ES-I3 (cell line): ENCODE measurements at regions not wholly inside any gene's neighbourhood (a gene's known extent, or its start where the extent isn't known, plus 50 kb on each side); places are given as distances from the start of the nearest gene placed in this dataset.
A peak's percentile ranks its signal among the peaks of the same experiment; 100 is the strongest.

Source experiments
- H3K36me3 ChIP-seq: 2 replicates; pipeline ENCODE4 v1.6.1; 2013; ENCODE audit warnings: mild to moderate bottlenecking, low read length, control low read depth, moderate library complexity; ENCODE audit not compliant: insufficient read depth
- H3K4me1 ChIP-seq: 2 replicates; pipeline ENCODE4 v1.6.1; 2013; ENCODE audit warnings: mild to moderate bottlenecking, control low read depth, low read length; ENCODE audit not compliant: insufficient read depth
- H3K9ac ChIP-seq: 2 replicates; pipeline ENCODE4 v1.6.1; 2013; ENCODE audit warnings: low read depth, mild to moderate bottlenecking, low read length, moderate library complexity
- H3K9me3 ChIP-seq: 2 replicates; pipeline ENCODE4 v1.6.1; 2013; ENCODE audit warnings: mild to moderate bottlenecking, low read length, moderate library complexity; ENCODE audit not compliant: control insufficient read depth, insufficient read depth

GRCh38 chr7:25931156-25931555 is 220.8 kb upstream of the NFE2L3 start:
- no peaks in the 10 kb centered on the region; the same call in 1 of the 2 replicates for H3K9me3 ChIP-seq

GRCh38 chr7:25933921-25934320 is 218.1 kb upstream of the NFE2L3 start:
- no peaks in the 10 kb centered on the region for H3K4me1 ChIP-seq
- H3K9ac ChIP-seq: no peak overlapping the region
- no peaks in the 10 kb centered on the region for H3K36me3 ChIP-seq
- H3K9me3 ChIP-seq: no peaks in the 10 kb centered on the region; the same call in 1 of the 2 replicates

More at GRCh38 chr7:25931156-25931555, 220.8 kb upstream of the NFE2L3 start:
- Histone ChIP-seq H3K9ac (no peak overlapping the region), H3K4me1 (peaks cover 9% of the 10 kb centered on the region), H3K36me3 (no peaks in the 10 kb centered on the region)

GRCh38 chr7:25940086-25940906 is 211.7 kb upstream of the NFE2L3 start:
- no peak overlapping the region for H3K9ac ChIP-seq
- no peaks in the 10 kb centered on the region for H3K4me1 ChIP-seq
- no peaks in the 10 kb centered on the region for H3K36me3 ChIP-seq
- H3K9me3 ChIP-seq: no peaks in the 10 kb centered on the region

- no peaks in the 10 kb centered on the region for H3K36me3 ChIP-seq
- H3K9me3 ChIP-seq: no peaks in the 10 kb centered on the region
- no peak overlapping the region for H3K9ac ChIP-seq
- H3K4me1 ChIP-seq: peaks cover 5% of the 10 kb centered on the region; the same call in 1 of the 2 replicates
These were observed 207.1 kb upstream of the NFE2L3 start for GRCh38 chr7:25944777-25945515.

- Histone ChIP-seq H3K9me3 (no peaks in the 10 kb centered on the region), H3K4me1 (peaks cover 5% of the 10 kb centered on the region; the same call in 1 of the 2 replicates), H3K9ac (no peak overlapping the region), H3K36me3 (no peaks in the 10 kb centered on the region)
These were observed 206.4 kb upstream of the NFE2L3 start for GRCh38 chr7:25945608-25946007.

GRCh38 chr7:25946181-25946580 is 205.8 kb upstream of the NFE2L3 start:
- peaks cover 5% of the 10 kb centered on the region; the same call in 1 of the 2 replicates for H3K4me1 ChIP-seq
- H3K9ac ChIP-seq: no peak overlapping the region
- H3K36me3 ChIP-seq: no peaks in the 10 kb centered on the region
- no peaks in the 10 kb centered on the region for H3K9me3 ChIP-seq

GRCh38 chr7:25947669-25948516 is 204.1 kb upstream of the NFE2L3 start:
- H3K36me3 ChIP-seq: no peaks in the 10 kb centered on the region
- H3K4me1 ChIP-seq: peaks cover 5% of the 10 kb centered on the region; the same call in 1 of the 2 replicates
- H3K9ac ChIP-seq: no peak overlapping the region
- H3K9me3 ChIP-seq: no peaks in the 10 kb centered on the region

- peaks cover 5% of the 10 kb centered on the region; the same call in 1 of the 2 replicates for H3K4me1 ChIP-seq
- no peaks in the 10 kb centered on the region for H3K36me3 ChIP-seq
- peak overlapping the region; percentile 73 for H3K9ac ChIP-seq
- H3K9me3 ChIP-seq: peaks cover 9% of the 10 kb centered on the region; the same call in 1 of the 2 replicates
These were observed 202.1 kb upstream of the NFE2L3 start for GRCh38 chr7:25949736-25950487.

GRCh38 chr7:25950488-25951413 is 201.2 kb upstream of the NFE2L3 start:
- peaks cover 9% of the 10 kb centered on the region; the same call in 1 of the 2 replicates for H3K9me3 ChIP-seq
- H3K9ac ChIP-seq: peak overlapping the region; percentile 73
- H3K36me3 ChIP-seq: no peaks in the 10 kb centered on the region
- peaks cover 5% of the 10 kb centered on the region; the same call in 1 of the 2 replicates for H3K4me1 ChIP-seq

GRCh38 chr7:25951414-25952260 is 200.4 kb upstream of the NFE2L3 start:
- Histone ChIP-seq H3K9me3 (peaks cover 9% of the 10 kb centered on the region; the same call in 1 of the 2 replicates), H3K36me3 (no peaks in the 10 kb centered on the region), H3K4me1 (peaks cover 5% of the 10 kb centered on the region; the same call in 1 of the 2 replicates), H3K9ac (peak overlapping the region; percentile 92)

- H3K9me3 ChIP-seq: peaks cover 9% of the 10 kb centered on the region; the same call in 1 of the 2 replicates
- no peaks in the 10 kb centered on the region for H3K36me3 ChIP-seq
- peak overlapping the region; percentile 92 for H3K9ac ChIP-seq
- peaks cover 5% of the 10 kb centered on the region; the same call in 1 of the 2 replicates for H3K4me1 ChIP-seq
These were observed 199.5 kb upstream of the NFE2L3 start for GRCh38 chr7:25952261-25953057.
